IMR-90 (cell line): ENCODE measurements at regions not wholly inside any gene's neighbourhood (a gene's known extent, or its start where the extent isn't known, plus 50 kb on each side); places are given as distances from the start of the nearest gene placed in this dataset.
"Not testable (repeated sequence)": the region's sequence is repeated elsewhere in the genome, so short reads cannot be mapped to it uniquely, and the experiment has no call there.

Source experiments
- ATAC-seq: fragments of 200-7000 bp; cut with Tn5 transposase; 2 replicates; pipeline ENCODE4 v1.9.1; 2020; ENCODE audit warnings: low read depth, mild to moderate bottlenecking, moderate library complexity
- BruUV-seq: library from RNA; stranded (reverse); fragments of 400-500 nt; replicated peaks from 2 replicates; lab custom pipeline; 2021; lab: Mats Ljungman, UMichigan
- CTCF ChIA-PET: fragments of 300-600 bp; formaldehyde crosslinking; extraction: SDS; loops from one replicate; lab custom pipeline; 2021; ENCODE audit warnings: antibody characterized with exemption; lab: Yijun Ruan, JAX
- POLR2A ChIA-PET: fragments of 300-600 bp; sonication (Branson Sonifier 250); formaldehyde crosslinking; loops from one replicate; lab custom pipeline; 2022; ENCODE audit warnings: antibody characterized with exemption; ENCODE audit not compliant: unreplicated experiment; lab: Charles Lee
- DNase-seq: peaks from one replicate; pipeline ENCODE4 v3.0.0; 2013
- H2AFZ ChIP-seq: replicated peaks from 2 replicates; pipeline ENCODE3; 2013; ENCODE audit warnings: low read length, mild to moderate bottlenecking; ENCODE audit not compliant: poor library complexity
- H2AK5ac ChIP-seq: 2 replicates; pipeline ENCODE4 v1.6.1; 2013; ENCODE audit warnings: low read depth, low read length, inconsistent platforms
- H2AK9ac ChIP-seq: replicated peaks from 2 replicates; pipeline ENCODE3; 2013; ENCODE audit warnings: mild to moderate bottlenecking, low read depth, low read length, moderate library complexity; ENCODE audit not compliant: poor library complexity
- H2BK120ac ChIP-seq: 2 replicates; pipeline ENCODE4 v1.6.1; 2013; ENCODE audit warnings: low read depth, low read length, inconsistent platforms
- H2BK15ac ChIP-seq: 3 replicates; pipeline ENCODE4 v1.6.1; 2013; ENCODE audit warnings: low read depth, low read length, inconsistent platforms
- H2BK20ac ChIP-seq: 2 replicates; pipeline ENCODE4 v1.6.1; 2013; ENCODE audit warnings: low read depth, mild to moderate bottlenecking, inconsistent platforms, low read length, moderate library complexity
- H2BK5ac ChIP-seq: 2 replicates; pipeline ENCODE4 v1.6.1; 2013; ENCODE audit warnings: mild to moderate bottlenecking, low read depth, low read length, inconsistent platforms; ENCODE audit not compliant: poor library complexity, severe bottlenecking
- H3K14ac ChIP-seq: replicated peaks from 2 replicates; pipeline ENCODE4 v1.6.1; 2013; ENCODE audit warnings: low read depth, low read length, inconsistent platforms
- H3K18ac ChIP-seq: 2 replicates; pipeline ENCODE4 v1.6.1; 2013; ENCODE audit warnings: low read depth, low read length, control low read depth
- H3K23ac ChIP-seq: 2 replicates; pipeline ENCODE4 v1.6.1; 2013; ENCODE audit warnings: low read depth, low read length, inconsistent platforms
- H3K27ac ChIP-seq: 2 replicates; pipeline ENCODE4 v1.5.1; 2013; ENCODE audit warnings: mild to moderate bottlenecking, control low read depth, low read length; ENCODE audit not compliant: insufficient read depth
- H3K27me3 ChIP-seq: 2 replicates; pipeline ENCODE4 v1.6.1; 2013; ENCODE audit warnings: low read length; ENCODE audit not compliant: control insufficient read depth, insufficient read depth
- H3K36me3 ChIP-seq: 2 replicates; pipeline ENCODE4 v1.6.1; 2013; ENCODE audit warnings: low read length, mixed read lengths; ENCODE audit not compliant: control insufficient read depth, insufficient read depth
- H3K4ac ChIP-seq: 2 replicates; pipeline ENCODE4 v1.6.1; 2013; ENCODE audit warnings: low read depth, low read length, inconsistent platforms
- H3K4me1 ChIP-seq: 2 replicates; pipeline ENCODE4 v1.6.1; 2013; ENCODE audit warnings: low read length, mixed read lengths; ENCODE audit not compliant: control insufficient read depth, insufficient read depth
- H3K4me2 ChIP-seq: 2 replicates; pipeline ENCODE4 v1.6.1; 2013; ENCODE audit warnings: low read depth, mild to moderate bottlenecking, control low read depth, low read length, moderate library complexity
- H3K4me3 ChIP-seq: 2 replicates; pipeline ENCODE4 v1.5.1; 2013; ENCODE audit warnings: low read depth, mild to moderate bottlenecking, control low read depth, low read length, moderate library complexity; ENCODE audit not compliant: insufficient read depth
- H3K56ac ChIP-seq: 2 replicates; pipeline ENCODE4 v1.6.1; 2013; ENCODE audit warnings: low read length, inconsistent platforms; ENCODE audit not compliant: insufficient read depth; ENCODE audit errors: extremely low read depth
- H3K79me1 ChIP-seq, 2 experiments: 2 replicates each; pipeline ENCODE4 v1.6.1; 2013; ENCODE audit warnings: low read length in 2 of 2, inconsistent platforms in 1 of 2, low read depth in 1 of 2
- H3K9ac ChIP-seq: 2 replicates; pipeline ENCODE4 v1.6.1; 2013; ENCODE audit warnings: low read depth, low read length, control low read depth
- H3K9me1 ChIP-seq: 2 replicates; pipeline ENCODE4 v1.6.1; 2013; ENCODE audit warnings: low read length, inconsistent platforms; ENCODE audit not compliant: insufficient read depth
- H3K9me3 ChIP-seq: 2 replicates; pipeline ENCODE4 v1.6.1; 2013; ENCODE audit warnings: low read length; ENCODE audit not compliant: control insufficient read depth, insufficient read depth
- H4K20me1 ChIP-seq: 2 replicates; pipeline ENCODE4 v1.6.1; 2013; ENCODE audit warnings: low read length, inconsistent platforms; ENCODE audit not compliant: insufficient read depth
- H4K5ac ChIP-seq: 2 replicates; pipeline ENCODE4 v1.6.1; 2013; ENCODE audit warnings: mild to moderate bottlenecking, low read depth, low read length, control low read depth
- H4K8ac ChIP-seq, 2 experiments: 2 replicates each; pipeline ENCODE4 v1.6.1; 2013; ENCODE audit warnings: low read depth in 2 of 2, low read length in 2 of 2, control low read depth in 1 of 2, inconsistent platforms in 1 of 2
- H4K91ac ChIP-seq: 2 replicates; pipeline ENCODE4 v1.6.1; 2013; ENCODE audit warnings: low read depth, low read length, inconsistent platforms; ENCODE audit not compliant: insufficient read depth
- WGBS, 2 experiments: methylation state at CpG; one replicate each; pipeline versions ENCODE4 v1.1.5 to v1.1.7; 2013; ENCODE audit warnings: missing lambda C conversion rate in 2 of 2; ENCODE audit not compliant: insufficient read length in 1 of 2; ENCODE audit errors: extremely low coverage in 2 of 2; 5-methylcytosine and 5-hydroxymethylcytosine counted together
- dilution Hi-C: fragments of 300-500 bp; cut with HindIII; formaldehyde crosslinking; loops from one replicate; pipeline ENCODE4 v1.14.3; 2018; ENCODE audit warnings: low sequenced_read_pairs; ENCODE audit not compliant: unreplicated experiment
- in situ Hi-C: fragments of 300-500 bp; cut with MboI; formaldehyde crosslinking; loops from 3 replicates; pipeline ENCODE4 v1.14.3; 2019; ENCODE audit warnings: low sequenced_read_pairs, inconsistent platforms, mixed read lengths
- intact Hi-C: fragments of 100-400 bp; cut with micrococcal nuclease; formaldehyde crosslinking; loops from 2 replicates; pipeline ENCODE4 v1.10.0; 2022

DNA sequence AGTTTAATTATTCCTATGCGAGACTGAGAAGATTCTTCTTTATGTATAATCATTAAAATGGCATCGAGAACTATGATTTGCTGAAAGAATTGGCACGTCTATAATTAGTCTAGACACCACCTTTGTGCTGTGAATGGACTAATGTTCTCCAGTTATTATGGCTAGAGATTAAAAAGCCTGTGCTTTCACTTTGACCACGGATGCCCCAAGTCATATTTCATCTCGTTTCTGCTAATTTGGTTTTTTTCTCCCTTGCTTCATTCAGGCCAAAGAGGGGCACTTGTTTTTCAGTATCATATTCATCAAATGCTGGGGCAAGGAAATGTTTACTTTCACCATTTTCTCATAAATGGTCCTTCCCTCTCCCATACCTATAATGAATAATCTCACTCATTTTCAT, 63.3 kb upstream of the BMS1 start:
- H3K27me3 ChIP-seq, H4K91ac ChIP-seq, H3K4ac ChIP-seq, H2BK20ac ChIP-seq, H3K27ac ChIP-seq, H3K36me3 ChIP-seq, H2AFZ ChIP-seq, in situ Hi-C loops, H3K4me3 ChIP-seq, H2AK5ac ChIP-seq, BruUV-seq, H3K14ac ChIP-seq, H3K9me3 ChIP-seq, H3K4me1 ChIP-seq, CTCF ChIA-PET, intact Hi-C loops, H3K9ac ChIP-seq, H2AK9ac ChIP-seq, H3K56ac ChIP-seq, DNase-seq, H3K9me1 ChIP-seq, H2BK120ac ChIP-seq, H3K4me2 ChIP-seq, dilution Hi-C loops, H3K23ac ChIP-seq, H2BK5ac ChIP-seq, H3K18ac ChIP-seq, H3K79me1 ChIP-seq, H2BK15ac ChIP-seq, H4K20me1 ChIP-seq, H4K5ac ChIP-seq, POLR2A ChIA-PET, ATAC-seq, H4K8ac ChIP-seq: not testable (repeated sequence)
- no CpG with 5 or more reads among the region's 5 CpGs for WGBS, 2 experiments
